SU-DHL-6 (cell line): ENCODE measurements at regions not wholly inside any gene's neighbourhood (a gene's known extent, or its start where the extent isn't known, plus 50 kb on each side); places are given as distances from the start of the nearest gene placed in this dataset.

Source experiments
- EZH2phosphoT487 ChIP-seq: fragments of 200-600 bp; sonication (generic), shearing (Covaris generic); conservative IDR thresholded peaks from 2 replicates; pipeline ENCODE4 v1.6.1; 2018; ENCODE audit warnings: mild to moderate bottlenecking, antibody characterized with exemption, low read length, moderate library complexity, mixed read lengths
- TF ChIP-seq, protein P1 (sequence below): fragments of 200-600 bp; sonication (generic); IDR thresholded peaks from one replicate; pipeline ENCODE4 v1.5.1; 2017; ENCODE audit warnings: antibody characterized with exemption, mild to moderate bottlenecking, low read length, moderate library complexity; ENCODE audit not compliant: insufficient read depth, poor library complexity, severe bottlenecking

GRCh38 chr5:40405230-40405629, 274.5 kb upstream of the PTGER4 start:
- TF ChIP-seq, protein P1, sequence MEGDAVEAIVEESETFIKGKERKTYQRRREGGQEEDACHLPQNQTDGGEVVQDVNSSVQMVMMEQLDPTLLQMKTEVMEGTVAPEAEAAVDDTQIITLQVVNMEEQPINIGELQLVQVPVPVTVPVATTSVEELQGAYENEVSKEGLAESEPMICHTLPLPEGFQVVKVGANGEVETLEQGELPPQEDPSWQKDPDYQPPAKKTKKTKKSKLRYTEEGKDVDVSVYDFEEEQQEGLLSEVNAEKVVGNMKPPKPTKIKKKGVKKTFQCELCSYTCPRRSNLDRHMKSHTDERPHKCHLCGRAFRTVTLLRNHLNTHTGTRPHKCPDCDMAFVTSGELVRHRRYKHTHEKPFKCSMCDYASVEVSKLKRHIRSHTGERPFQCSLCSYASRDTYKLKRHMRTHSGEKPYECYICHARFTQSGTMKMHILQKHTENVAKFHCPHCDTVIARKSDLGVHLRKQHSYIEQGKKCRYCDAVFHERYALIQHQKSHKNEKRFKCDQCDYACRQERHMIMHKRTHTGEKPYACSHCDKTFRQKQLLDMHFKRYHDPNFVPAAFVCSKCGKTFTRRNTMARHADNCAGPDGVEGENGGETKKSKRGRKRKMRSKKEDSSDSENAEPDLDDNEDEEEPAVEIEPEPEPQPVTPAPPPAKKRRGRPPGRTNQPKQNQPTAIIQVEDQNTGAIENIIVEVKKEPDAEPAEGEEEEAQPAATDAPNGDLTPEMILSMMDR: no peak
- no peak for TF ChIP-seq EZH2phosphoT487
